ENCODE measurements at regions not wholly inside any gene's neighbourhood (a gene's known extent, or its start where the extent isn't known, plus 50 kb on each side); places are given as distances from the start of the nearest gene placed in this dataset.
"Not testable (repeated sequence)": the region's sequence is repeated elsewhere in the genome, so short reads cannot be mapped to it uniquely, and the experiment has no call there.

- DNase-seq: no peak
Measured at GRCh38 chr2:238601433-238602222, 174.9 kb downstream of the ASB1 start.

- DNase-seq: no peak
Measured at GRCh38 chr2:238602223-238602960, 175.7 kb downstream of the ASB1 start.

DNA sequence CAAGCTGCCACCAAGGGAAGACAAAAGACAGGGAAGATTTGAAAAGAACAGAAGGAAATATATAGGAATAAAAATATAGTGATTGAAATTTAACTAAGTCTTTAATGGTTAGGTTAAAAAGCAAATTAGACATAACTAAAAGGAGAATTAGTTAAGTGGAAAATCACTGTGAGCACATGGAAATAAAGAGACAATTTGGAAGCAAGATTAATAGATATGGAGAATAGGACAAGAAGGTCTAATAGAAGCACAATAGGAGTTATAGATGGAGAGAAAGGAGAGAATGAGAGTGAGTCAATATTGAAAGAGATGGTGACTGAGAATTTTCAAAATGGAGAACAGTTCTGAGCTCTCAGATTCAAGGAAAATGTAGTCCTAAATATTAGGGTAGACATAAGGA, 176.9 kb downstream of the ASB1 start:
- DNase-seq: no peak

DNA sequence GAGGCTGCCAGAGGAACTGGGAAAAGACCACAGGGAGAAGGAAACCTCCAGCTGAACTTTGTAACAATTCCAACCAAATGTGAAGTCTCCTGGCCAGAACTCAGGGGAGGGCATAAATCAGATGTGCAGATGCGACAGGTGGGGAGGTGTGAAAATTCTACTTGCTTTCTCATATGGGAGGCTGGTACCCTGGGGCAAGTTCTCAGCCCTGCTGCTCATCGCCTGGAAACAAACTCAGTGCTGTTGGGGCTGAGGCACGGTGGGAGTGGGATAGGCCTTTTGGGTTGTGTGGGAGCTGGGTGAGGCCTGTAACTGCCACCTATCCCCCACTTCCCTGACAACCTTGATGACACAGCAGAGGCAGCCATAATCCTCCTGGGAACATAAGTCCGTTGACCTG, 179.6 kb downstream of the ASB1 start:
- DNase-seq: no peak

DNA sequence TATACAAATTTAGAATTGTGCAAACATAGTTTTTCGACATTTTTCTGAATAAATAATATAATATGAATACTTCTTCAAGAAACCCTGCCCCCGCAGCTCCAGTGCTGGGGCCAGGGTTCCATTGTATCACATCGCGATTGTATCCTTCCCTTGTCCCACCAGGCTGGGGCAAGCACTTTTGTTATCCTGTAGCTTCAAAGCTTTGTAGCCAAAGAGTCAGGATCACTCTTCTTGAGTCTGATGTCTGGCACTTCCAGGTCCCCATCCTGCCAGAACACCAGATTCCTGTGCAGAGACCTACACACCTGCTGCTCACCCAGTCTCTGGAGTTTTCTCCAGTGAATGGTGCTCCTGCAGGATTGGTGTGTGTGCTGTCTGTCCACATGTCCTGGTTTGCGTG, 186.9 kb downstream of the ASB1 start:
- no peak for DNase-seq

- DNase-seq: no peak
Measured at GRCh38 chr2:238614376-238614775, 187.6 kb downstream of the ASB1 start.

GRCh38 chr2:238615187-238615586, 188.5 kb downstream of the ASB1 start:
- DNase-seq: no peak

- DNase-seq: no peak
Measured at GRCh38 chr2:238616681-238617080, 190.0 kb downstream of the ASB1 start.

DNA sequence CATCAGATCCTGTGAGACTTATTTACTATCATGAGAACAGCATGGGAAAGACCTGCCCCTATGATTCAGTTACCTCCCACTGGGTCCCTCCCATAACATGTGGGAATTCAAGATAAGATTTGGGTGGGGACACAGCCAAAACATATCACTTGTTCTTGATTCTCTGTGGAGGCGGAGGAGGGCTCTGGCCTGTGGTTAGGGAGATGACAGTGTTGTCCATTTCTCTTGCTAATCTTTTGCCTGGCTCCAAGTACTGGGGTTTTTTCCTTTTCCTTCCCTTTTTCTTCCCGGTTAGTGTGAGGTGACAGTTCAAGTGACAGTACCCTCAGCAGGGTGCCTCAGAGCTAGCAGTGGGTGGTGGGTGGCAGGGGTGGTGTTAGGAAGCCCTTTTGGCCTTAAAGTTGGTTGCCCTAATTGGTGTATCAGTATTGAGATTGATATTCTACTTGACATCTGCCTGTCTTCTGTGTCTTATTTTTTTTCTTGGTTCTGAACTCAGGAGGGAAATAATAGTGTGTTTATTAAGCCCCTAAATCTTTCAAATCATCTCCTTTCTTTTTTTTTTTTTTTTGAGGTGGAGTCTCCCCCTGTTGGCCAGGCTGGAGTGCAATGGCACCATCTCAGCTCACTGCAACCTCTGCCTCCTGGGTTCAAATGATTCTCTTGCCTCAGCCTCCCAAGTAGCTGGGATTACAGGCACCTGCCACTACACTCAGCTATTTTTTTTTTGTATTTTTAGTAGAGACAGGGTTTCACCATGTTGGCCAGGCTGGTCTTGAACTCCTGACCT, 192.0 kb downstream of the ASB1 start:
- not testable (repeated sequence) for DNase-seq

- DNase-seq: no peak
Measured at GRCh38 chr2:238627899-238628298, 201.2 kb downstream of the ASB1 start.

DNA sequence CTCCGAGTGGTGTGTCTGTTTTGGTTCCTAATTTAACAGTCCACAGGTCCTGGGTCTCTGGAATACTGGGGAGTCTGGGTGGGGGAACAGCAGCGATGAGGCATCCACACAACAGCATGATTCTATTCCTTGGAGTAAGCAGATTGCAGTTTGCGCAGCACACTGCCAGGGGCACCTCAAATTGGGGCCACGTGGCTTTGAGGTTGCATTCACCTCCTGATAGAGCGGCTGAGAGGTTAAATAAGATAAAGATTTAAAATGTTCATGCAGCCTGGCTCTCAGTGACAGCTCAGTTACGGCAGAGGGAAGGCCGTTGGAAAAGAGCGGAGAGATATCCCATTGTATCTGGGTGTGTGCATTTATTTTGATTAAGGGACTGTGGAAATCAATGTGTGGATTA, 202.3 kb downstream of the ASB1 start:
- no peak for DNase-seq

- no peak for DNase-seq
Measured at GRCh38 chr2:238631491-238632180, 204.9 kb downstream of the ASB1 start.

GRCh38 chr2:238632181-238633060, 205.7 kb downstream of the ASB1 start:
- no peak for DNase-seq

- no peak for DNase-seq
Measured at GRCh38 chr2:238633426-238634328, 206.9 kb downstream of the ASB1 start.

DNA sequence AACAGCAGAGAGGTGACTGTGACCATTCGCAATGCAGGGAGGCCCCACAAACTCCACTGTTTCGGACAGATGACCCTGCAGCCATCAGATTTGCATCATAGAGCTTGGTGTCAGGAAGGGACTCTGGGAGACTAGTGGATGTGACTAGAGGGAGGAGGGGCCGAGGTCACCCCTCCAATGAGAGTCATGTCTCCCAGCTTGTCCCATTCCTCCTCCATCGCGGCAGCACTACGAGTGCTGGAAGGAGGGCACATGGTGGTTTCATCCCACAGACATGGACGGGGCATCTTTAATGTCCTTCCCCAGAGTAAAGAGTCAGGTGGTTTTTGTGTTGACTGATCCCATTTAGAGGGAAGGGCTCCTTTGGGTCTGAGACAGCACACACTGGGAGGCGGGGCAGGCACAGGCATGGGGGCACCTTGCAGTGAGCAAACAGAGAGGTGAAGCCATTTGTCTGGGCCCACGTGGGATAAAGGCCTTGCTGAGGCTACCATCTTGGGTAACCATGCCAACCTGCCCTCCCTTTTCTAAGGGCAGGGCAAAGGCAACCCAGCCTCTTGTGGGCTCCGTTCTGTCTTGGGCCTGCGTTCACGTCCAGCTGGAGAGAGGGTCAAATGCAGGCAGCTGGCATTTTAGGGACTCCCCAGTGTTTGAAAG, 208.1 kb downstream of the ASB1 start:
- DNase-seq: no peak

- no peak for DNase-seq
Measured at GRCh38 chr2:238635647-238636051, 208.9 kb downstream of the ASB1 start.

DNA sequence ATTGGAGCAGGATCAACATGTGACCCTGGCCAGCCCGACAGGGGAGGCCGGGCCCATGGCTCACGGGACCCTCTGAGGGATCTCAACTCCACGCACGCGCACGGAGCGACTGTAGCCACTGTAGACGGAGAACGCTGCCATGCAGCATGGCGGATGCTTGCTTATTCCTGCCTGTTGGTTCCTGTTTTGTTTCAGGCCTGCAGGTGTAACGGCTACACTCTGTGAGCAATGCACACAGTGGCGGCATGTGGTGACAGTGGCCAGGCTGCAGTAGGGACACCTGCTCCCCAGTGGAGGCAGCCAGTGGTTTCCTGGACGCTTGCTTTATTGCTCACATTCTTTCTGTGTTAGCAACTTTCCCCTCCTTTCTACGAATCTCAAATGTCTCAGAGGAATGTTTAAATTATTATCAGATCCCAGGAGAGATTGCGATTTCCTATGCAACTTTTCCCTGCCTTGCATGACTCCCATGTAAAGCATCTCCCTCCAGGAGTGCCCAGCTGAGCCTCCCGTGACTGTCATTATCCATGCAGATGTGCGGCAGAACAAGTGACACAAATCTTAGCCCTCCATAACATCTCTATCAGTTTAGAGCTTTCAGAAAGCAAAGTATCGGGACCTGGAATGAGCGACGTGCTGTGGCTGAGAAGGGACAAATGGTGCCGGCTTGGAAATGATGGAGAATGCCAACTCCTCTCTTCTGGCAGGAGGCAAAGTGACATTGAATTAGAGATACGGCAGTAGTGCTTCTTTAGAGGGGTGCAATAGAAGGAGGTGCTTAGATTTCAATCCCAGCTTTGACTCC, 209.7 kb downstream of the ASB1 start:
- DNase-seq: no peak

DNA sequence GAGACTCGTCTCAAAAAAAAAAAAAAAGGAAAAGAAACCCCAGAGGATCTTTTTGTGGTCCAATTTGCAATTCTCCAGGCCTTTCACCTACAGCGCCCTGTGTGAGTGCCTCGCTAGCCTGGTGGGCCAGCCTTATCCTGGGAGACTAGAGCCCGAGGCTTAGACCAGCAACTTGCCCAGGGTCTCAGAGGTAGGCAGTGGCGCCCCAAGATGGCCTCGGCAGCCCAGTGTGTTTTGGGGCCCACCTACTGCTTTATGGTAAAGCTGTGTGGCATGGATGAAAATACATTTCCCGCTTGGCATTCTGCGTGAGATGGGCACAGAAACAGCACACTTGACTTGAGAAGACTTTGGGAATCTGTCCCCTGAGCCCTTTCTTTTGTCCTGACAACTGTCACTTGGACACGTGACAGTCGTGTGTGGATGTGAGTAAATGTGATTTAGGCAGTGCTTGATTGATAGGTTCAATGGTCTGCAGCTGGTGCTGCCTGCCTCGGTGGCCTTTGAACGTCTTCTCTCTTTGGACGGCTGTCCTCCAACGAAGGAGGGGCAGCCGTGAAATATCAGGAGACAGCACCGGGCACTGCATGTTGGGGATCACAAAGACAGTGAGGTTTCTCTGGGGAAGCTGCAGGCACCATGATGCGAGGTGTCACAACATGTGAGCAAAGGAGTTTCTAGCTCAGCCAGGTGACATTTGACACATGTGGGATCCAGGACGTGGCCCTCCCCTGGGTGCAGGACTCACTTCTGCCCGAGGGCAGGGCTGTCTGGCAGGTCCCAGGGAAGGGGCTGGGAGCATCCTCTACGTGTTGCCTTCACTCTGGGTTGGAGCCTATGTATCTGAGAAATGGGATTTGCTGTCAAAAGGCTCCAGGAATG, 209.5 kb upstream of the TWIST2 start:
- no peak for DNase-seq

Measured in CD4-positive, alpha-beta T cell treated with Interferon alpha-2 for 1 hour (primary cell).